Esophagus muscularis mucosa (tissue), 4 donors: ENCODE measurements at regions not wholly inside any gene's neighbourhood (a gene's known extent, or its start where the extent isn't known, plus 50 kb on each side); places are given as distances from the start of the nearest gene placed in this dataset.

Experiments
- DNase-seq: peaks from one replicate; pipeline ENCODE4 v3.0.0-alpha.2; 2017; ENCODE audit errors: extremely low spot score
- H3K27ac ChIP-seq, 4 donors: fragments of 200-600 bp; sonication (generic); replicated peaks in 1 of 4; 1 replicate in 3 of 4; 2 replicates in 1 of 4; pipeline ENCODE4 v1.5.1; 2016 to 2019; ENCODE audit warnings: mild to moderate bottlenecking in 1 of 4
- H3K27me3 ChIP-seq, 4 donors: fragments of 200-600 bp; sonication (generic); one replicate each; pipeline versions ENCODE4 v1.5.1 to v1.6.0; 2016 to 2019
- H3K36me3 ChIP-seq, 4 donors: fragments of 200-600 bp; sonication (generic); one replicate each; pipeline ENCODE4 v1.5.1; 2016 to 2019
- H3K4me1 ChIP-seq, 4 donors: fragments of 200-600 bp; sonication (generic); one replicate each; pipeline ENCODE4 v1.5.1; 2016 to 2019
- H3K4me3 ChIP-seq, 4 donors: fragments of 200-600 bp; sonication (generic); 1 replicate in 2 of 4; 2 replicates in 2 of 4; pipeline ENCODE4 v1.5.1; 2016 to 2019; ENCODE audit warnings: mild to moderate bottlenecking in 4 of 4, moderate library complexity in 1 of 4
- H3K9me3 ChIP-seq, 4 donors: fragments of 200-600 bp; sonication (generic); 1 replicate in 3 of 4; 2 replicates in 1 of 4; pipeline ENCODE4 v1.5.1; 2016 to 2019
- CTCF ChIP-seq, 3 experiments: fragments of 200-600 bp in 2 of 3; fragments of 450-650 bp in 1 of 3; sonication (generic) in 2 of 3; IDR thresholded peaks; one replicate each; pipeline ENCODE4 v1.5.1; 2017 to 2019; ENCODE audit warnings: antibody characterized with exemption in 3 of 3, mild to moderate bottlenecking in 2 of 3, moderate library complexity in 1 of 3
- EP300 ChIP-seq: sonication (generic); formaldehyde crosslinking; IDR thresholded peaks from one replicate; pipeline ENCODE4 v1.6.1; 2017; ENCODE audit warnings: antibody characterized with exemption
- POLR2A ChIP-seq: fragments of 450-650 bp; IDR thresholded peaks from one replicate; pipeline ENCODE4 v1.6.1; 2017; ENCODE audit warnings: antibody characterized with exemption, moderate library complexity, mild to moderate bottlenecking, low read depth
- POLR2AphosphoS5 ChIP-seq, 2 donors: sonication (generic); formaldehyde crosslinking; IDR thresholded peaks; one replicate each; pipeline ENCODE4 v1.6.1; 2017; ENCODE audit warnings: antibody characterized with exemption in 2 of 2
- WGBS: methylation state at CpG from one replicate; pipeline ENCODE4 v1.1.5; 2018; 5-methylcytosine and 5-hydroxymethylcytosine counted together
- intact Hi-C: fragments of 100-400 bp; cut with DNase I; formaldehyde crosslinking; loops from one replicate; pipeline ENCODE4 v1.15.1; 2023

DNA sequence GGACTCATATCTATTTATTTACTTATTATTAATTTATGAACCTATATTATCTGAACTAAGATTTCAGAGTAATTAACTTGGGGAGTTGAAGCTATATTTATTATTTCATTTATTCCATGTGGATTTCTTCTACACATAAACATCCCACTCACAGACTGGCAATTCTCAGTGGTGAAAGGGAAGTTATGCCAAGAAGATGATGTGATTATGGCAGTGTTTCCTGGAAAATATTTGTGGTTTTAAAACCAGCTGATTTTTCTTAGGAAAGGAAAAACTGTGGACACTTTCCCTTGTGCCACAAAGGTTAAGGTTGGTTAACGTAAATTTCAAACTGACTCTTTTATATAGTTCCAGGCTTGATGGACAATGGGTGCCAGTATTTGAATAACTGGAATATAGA, 513.1 kb downstream of the SLITRK6 start:
- intact Hi-C loops = no loop called here
- 78% methylated on average over 1 of the region's 1 CpG for WGBS

GRCh38 chr13:85284349-85284748, 514.9 kb downstream of the SLITRK6 start:
- H3K27me3 ChIP-seq = no peaks in the 10 kb centered on the region

More for the DNA sequence above, 513.1 kb downstream of the SLITRK6 start:
- Histone ChIP-seq H3K27me3 (no peaks in the 10 kb centered on the region), H3K27ac (no peak overlapping the region), H3K4me3 (no peak overlapping the region), H3K4me1 (no peaks in the 10 kb centered on the region), H3K9me3 (no peaks in the 10 kb centered on the region), H3K36me3 (no peaks in the 10 kb centered on the region)
- no peak for TF ChIP-seq CTCF (IDR thresholded peaks at IDR 0.05)
- TF ChIP-seq POLR2AphosphoS5 (IDR thresholded peaks at IDR 0.05) = no peak
- TF ChIP-seq POLR2A = no peak
- no peak for TF ChIP-seq EP300
- DNase-seq = no peak

DNA sequence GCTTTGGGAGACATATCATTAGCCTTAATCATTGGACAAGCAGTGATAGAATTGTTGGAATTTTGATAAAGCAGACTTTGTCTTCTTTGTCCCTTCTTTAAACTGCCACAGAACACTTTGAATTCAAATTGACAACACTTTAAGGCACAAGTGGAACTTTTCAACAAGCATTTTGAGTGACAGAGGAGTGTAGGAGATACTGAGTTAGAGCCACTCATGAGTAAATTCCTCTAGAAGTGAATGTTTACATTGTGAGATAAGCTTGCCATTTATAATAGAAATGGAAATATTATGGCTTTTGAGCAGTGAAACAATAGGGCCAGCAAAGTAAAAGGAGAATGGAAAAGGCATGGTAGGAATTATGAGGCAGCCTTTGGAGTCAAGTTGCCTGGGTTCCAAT, 515.8 kb downstream of the SLITRK6 start:
- DNase-seq = no peak
- intact Hi-C loops = no loop called here
- Histone ChIP-seq H3K27me3 (no peaks in the 10 kb centered on the region), H3K4me1 (no peaks in the 10 kb centered on the region), H3K9me3 (no peaks in the 10 kb centered on the region), H3K4me3 (no peak overlapping the region), H3K27ac (no peak overlapping the region), H3K36me3 (no peaks in the 10 kb centered on the region)
- TF ChIP-seq POLR2AphosphoS5 (IDR thresholded peaks at IDR 0.05) (no peak), CTCF (IDR thresholded peaks at IDR 0.05) (no peak), POLR2A (no peak)

More at GRCh38 chr13:85284349-85284748, 514.9 kb downstream of the SLITRK6 start:
- H3K9me3 ChIP-seq = no peaks in the 10 kb centered on the region
- intact Hi-C loops = no loop called here
- no peak for DNase-seq
- TF ChIP-seq CTCF (IDR thresholded peaks at IDR 0.05) (no peak), POLR2A (no peak), EP300 (no peak), POLR2AphosphoS5 (IDR thresholded peaks at IDR 0.05) (no peak)
- H3K36me3 ChIP-seq = no peaks in the 10 kb centered on the region
- H3K4me1 ChIP-seq = no peaks in the 10 kb centered on the region
- no peak overlapping the region for H3K27ac ChIP-seq
- no peak overlapping the region for H3K4me3 ChIP-seq
- 94% methylated on average over 2 of the region's 2 CpGs for WGBS

DNA sequence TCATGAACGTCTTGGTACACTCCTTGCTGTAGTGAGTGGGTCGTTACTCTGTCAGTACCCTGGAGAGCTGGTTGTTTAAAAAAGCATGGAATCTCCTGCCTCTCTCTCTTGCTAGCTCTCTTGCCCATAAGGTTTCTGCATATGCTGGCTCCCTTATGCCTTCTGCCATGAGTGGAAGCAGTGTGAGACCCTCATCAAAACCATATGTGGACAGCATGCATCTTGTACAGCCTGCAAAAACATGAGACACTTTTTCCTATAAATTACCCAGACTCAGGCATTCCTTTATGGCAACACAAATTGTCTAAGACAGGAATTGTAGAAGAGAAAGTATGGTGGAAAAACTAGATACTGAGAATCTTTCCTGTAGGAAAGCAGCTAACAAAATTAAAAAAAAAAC, 516.3 kb downstream of the SLITRK6 start:
- intact Hi-C loops = no loop called here
- 93% methylated on average over 2 of the region's 2 CpGs for WGBS
- no peak for TF ChIP-seq CTCF (IDR thresholded peaks at IDR 0.05)
- TF ChIP-seq POLR2AphosphoS5 (IDR thresholded peaks at IDR 0.05) = no peak
- no peak for TF ChIP-seq POLR2A
- no peak for TF ChIP-seq EP300
- no peak for DNase-seq
- Histone ChIP-seq H3K9me3 (no peaks in the 10 kb centered on the region), H3K4me1 (no peaks in the 10 kb centered on the region), H3K27ac (no peak overlapping the region), H3K36me3 (no peaks in the 10 kb centered on the region), H3K27me3 (no peaks in the 10 kb centered on the region), H3K4me3 (no peak overlapping the region)

- Histone ChIP-seq H3K4me1 (no peaks in the 10 kb centered on the region), H3K36me3 (no peaks in the 10 kb centered on the region), H3K4me3 (no peak overlapping the region), H3K27me3 (no peaks in the 10 kb centered on the region), H3K9me3 (no peaks in the 10 kb centered on the region), H3K27ac (no peak overlapping the region)
- TF ChIP-seq POLR2AphosphoS5 (IDR thresholded peaks at IDR 0.05) (no peak), POLR2A (no peak), CTCF (IDR thresholded peaks at IDR 0.05) (no peak), EP300 (no peak)
- intact Hi-C loops = no loop called here
- 38% methylated on average over 2 of the region's 2 CpGs for WGBS
- DNase-seq = no peak
These were observed 520.4 kb downstream of the SLITRK6 start for GRCh38 chr13:85278851-85279250.
